ENCODE measurements at regions not wholly inside any gene's neighbourhood (a gene's known extent, or its start where the extent isn't known, plus 50 kb on each side); places are given as distances from the start of the nearest gene placed in this dataset.
"Not testable (repeated sequence)": the region's sequence is repeated elsewhere in the genome, so short reads cannot be mapped to it uniquely, and the experiment has no call there.

GRCh38 chr10:78660446-78661106, 408.2 kb upstream of the ZMIZ1 start:
- no peak for DNase-seq

GRCh38 chr10:78663721-78664120, 405.0 kb upstream of the ZMIZ1 start:
- no peak for DNase-seq

GRCh38 chr10:78664929-78665553, 403.7 kb upstream of the ZMIZ1 start:
- no peak for DNase-seq

GRCh38 chr10:78672918-78673317, 395.8 kb upstream of the ZMIZ1 start:
- DNase-seq: no peak

GRCh38 chr10:78681141-78681540, 387.6 kb upstream of the ZMIZ1 start:
- DNase-seq: not testable (repeated sequence)

- DNase-seq: not testable (repeated sequence)
These were observed 386.8 kb upstream of the ZMIZ1 start for GRCh38 chr10:78681986-78682385.

- no peak for DNase-seq
These were observed 383.8 kb upstream of the ZMIZ1 start for GRCh38 chr10:78684947-78685346.

GRCh38 chr10:78685466-78686103, 383.2 kb upstream of the ZMIZ1 start:
- DNase-seq: no peak

- DNase-seq: no peak
These were observed 382.2 kb upstream of the ZMIZ1 start for GRCh38 chr10:78686444-78687060.

GRCh38 chr10:78687626-78688025, 381.1 kb upstream of the ZMIZ1 start:
- DNase-seq: no peak

- no peak for DNase-seq
These were observed 380.4 kb upstream of the ZMIZ1 start for GRCh38 chr10:78688230-78688900.

- DNase-seq: peak; percentile 65 to 87
These were observed 379.7 kb upstream of the ZMIZ1 start for GRCh38 chr10:78688901-78689583.

GRCh38 chr10:78689584-78689935, 379.2 kb upstream of the ZMIZ1 start:
- no peak for DNase-seq

GRCh38 chr10:78690354-78691111, 378.2 kb upstream of the ZMIZ1 start:
- DNase-seq: no peak

- no peak for DNase-seq
These were observed 377.3 kb upstream of the ZMIZ1 start for GRCh38 chr10:78691301-78692030.

- DNase-seq: no peak
These were observed 376.7 kb upstream of the ZMIZ1 start for GRCh38 chr10:78692071-78692470.

GRCh38 chr10:78695846-78696245, 372.9 kb upstream of the ZMIZ1 start:
- DNase-seq: no peak

- no peak for DNase-seq
These were observed 371.9 kb upstream of the ZMIZ1 start for GRCh38 chr10:78696791-78697395.

GRCh38 chr10:78699971-78700370, 368.8 kb upstream of the ZMIZ1 start:
- no peak for DNase-seq

GRCh38 chr10:78700413-78700812, 368.4 kb upstream of the ZMIZ1 start:
- DNase-seq: no peak

Measured in NCI-H187 (cell line).